HEK293 (cell line): ENCODE measurements at regions not wholly inside any gene's neighbourhood (a gene's known extent, or its start where the extent isn't known, plus 50 kb on each side); places are given as distances from the start of the nearest gene placed in this dataset.

Source experiments
- CTCF ChIP-seq: fragments of 450-650 bp; formaldehyde crosslinking; IDR thresholded peaks from 2 replicates; pipeline ENCODE4 v1.5.1; 2016; ENCODE audit warnings: missing biosample characterization, missing genetic modification characterization
- PRDM1 ChIP-seq: fragments of 450-650 bp; formaldehyde crosslinking; IDR thresholded peaks from 2 replicates; pipeline ENCODE4; 2016; ENCODE audit warnings: missing biosample characterization, missing genetic modification characterization
- TSHZ1 ChIP-seq: fragments of 450-650 bp; formaldehyde crosslinking; IDR thresholded peaks from 2 replicates; pipeline ENCODE4 v1.5.1; 2016; ENCODE audit warnings: missing biosample characterization, missing genetic modification characterization, borderline replicate concordance
- ZBTB11 ChIP-seq: fragments of 450-650 bp; formaldehyde crosslinking; conservative IDR thresholded peaks from 2 replicates; pipeline ENCODE4 v1.5.1; 2016; ENCODE audit warnings: low read depth, missing biosample characterization, missing genetic modification characterization
- ZBTB21 ChIP-seq: fragments of 450-650 bp; formaldehyde crosslinking; IDR thresholded peaks from 2 replicates; pipeline ENCODE4 v1.5.1; 2017; ENCODE audit warnings: missing biosample characterization, missing genetic modification characterization
- ZBTB26 ChIP-seq: fragments of 450-650 bp; formaldehyde crosslinking; optimal IDR thresholded peaks from 2 replicates; pipeline ENCODE3; 2016; ENCODE audit warnings: missing biosample characterization, mild to moderate bottlenecking, missing genetic modification characterization
- ZNF280D ChIP-seq: fragments of 450-650 bp; formaldehyde crosslinking; IDR thresholded peaks from 2 replicates; pipeline ENCODE4 v1.5.1; 2016; ENCODE audit warnings: missing biosample characterization, missing genetic modification characterization
- ZNF610 ChIP-seq: fragments of 450-650 bp; formaldehyde crosslinking; IDR thresholded peaks from 2 replicates; pipeline ENCODE4 v1.5.1; 2016; ENCODE audit warnings: missing biosample characterization, missing genetic modification characterization, borderline replicate concordance
- ZNF76 ChIP-seq: fragments of 450-650 bp; formaldehyde crosslinking; IDR thresholded peaks from 2 replicates; pipeline ENCODE4; 2016; ENCODE audit warnings: low read depth, missing biosample characterization, missing genetic modification characterization, borderline replicate concordance

GRCh38 chr15:91522605-91523332 lies 330.7 kb upstream of the SLCO3A1 start:
- TF ChIP-seq ZNF280D (tag by site-specific recombination) (no peak), CTCF (no peak), ZNF76 (tag by site-specific recombination) (no peak), ZBTB11 (tag by site-specific recombination) (no peak), PRDM1 (tag by site-specific recombination) (no peak), TSHZ1 (tag by site-specific recombination) (no peak), ZBTB21 (no peak), ZNF610 (tag by site-specific recombination) (no peak), ZBTB26 (no peak)
